A549 (cell line): ENCODE measurements at regions not wholly inside any gene's neighbourhood (a gene's known extent, or its start where the extent isn't known, plus 50 kb on each side); places are given as distances from the start of the nearest gene placed in this dataset.

Source experiments
- ATAC-seq, 2 experiments: fragments of 200-7000 bp in 1 of 2; fragments of >200 bp in 1 of 2; cut with Nextera tagmentation in 1 of 2; cut with Tn5 transposase in 1 of 2; 3 replicates each; pipeline versions ENCODE4 v1.8.0 to v1.9.1; 2018 to 2020; ENCODE audit warnings: mild to moderate bottlenecking in 1 of 2, moderate library complexity in 1 of 2
- CTCF ChIA-PET: fragments of 300-600 bp; sonication (Branson Sonifier 250); formaldehyde crosslinking; extraction: SDS; loops from one replicate; lab custom pipeline; 2021; ENCODE audit warnings: antibody characterized with exemption, inconsistent platforms; lab: Yijun Ruan, JAX
- POLR2A ChIA-PET: fragments of 350-600 bp; formaldehyde crosslinking; extraction: SDS; loops from one replicate; lab custom pipeline; 2021; ENCODE audit warnings: antibody characterized with exemption, inconsistent platforms; lab: Yijun Ruan, JAX
- DNase-seq, 2 experiments: peaks; one replicate each; pipeline versions ENCODE4 v3.0.0 to v3.0.0-alpha.2; 2011 to 2016; ENCODE audit warnings: low read depth in 1 of 2, low spot score in 1 of 2
- FAIRE-seq: peaks from 2 replicates; lab custom pipeline; 2011; peaks lifted over from hg19 to GRCh38; lab: Jason Lieb, UNC
- H3K27ac ChIP-seq, 2 experiments: fragments of >200 bp; sonication (Bioruptor Twin); formaldehyde crosslinking; 3 replicates each; pipeline ENCODE4 v1.5.1; 2016 to 2017
- H3K4me1 ChIP-seq: fragments of >200 bp; sonication (Bioruptor Twin); formaldehyde crosslinking; 3 replicates; pipeline ENCODE4 v1.6.1; 2016
- H3K4me2 ChIP-seq: fragments of >200 bp; sonication (Bioruptor Twin); formaldehyde crosslinking; 3 replicates; pipeline ENCODE4 v1.6.1; 2016
- H3K4me3 ChIP-seq: fragments of >200 bp; sonication (Bioruptor Twin); formaldehyde crosslinking; 3 replicates; pipeline ENCODE4 v1.5.1; 2016
- H3K9me3 ChIP-seq: fragments of >200 bp; sonication (Bioruptor Twin); formaldehyde crosslinking; 3 replicates; pipeline ENCODE4 v1.6.1; 2016
- BHLHE40 ChIP-seq: IDR thresholded peaks from 2 replicates; pipeline ENCODE4 v1.6.1; 2012; ENCODE audit warnings: low read depth, low read length, inconsistent platforms
- CBX2 ChIP-seq: fragments of 200-600 bp; sonication (generic); IDR thresholded peaks from 2 replicates; pipeline ENCODE4 v1.6.1; 2016; ENCODE audit warnings: low read depth, mild to moderate bottlenecking, borderline replicate concordance
- CBX8 ChIP-seq: fragments of 200-600 bp; sonication (generic); IDR thresholded peaks from 2 replicates; pipeline ENCODE4 v1.6.1; 2016
- CHD2 ChIP-seq: fragments of 150-350 bp; IDR thresholded peaks from 2 replicates; pipeline ENCODE4 v1.6.1; 2014; ENCODE audit warnings: low read length; ENCODE audit not compliant: partially characterized antibody
- E2F6 ChIP-seq: IDR thresholded peaks from 2 replicates; pipeline ENCODE4 v1.6.1; 2012; ENCODE audit warnings: low read depth, borderline replicate concordance
- EHF ChIP-seq: fragments of 250-450 bp; sonication (Bioruptor Pico); IDR thresholded peaks from 2 replicates; pipeline ENCODE4 v1.5.0; 2020; ENCODE audit warnings: mild to moderate bottlenecking
- ELK1 ChIP-seq: fragments of 150-350 bp; IDR thresholded peaks from 2 replicates; pipeline ENCODE4 v1.6.1; 2014; ENCODE audit warnings: low read depth, mild to moderate bottlenecking, low read length
- FOSB ChIP-seq: fragments of 250-450 bp; sonication (Bioruptor Pico); IDR thresholded peaks from 2 replicates; pipeline ENCODE4 v1.5.0; 2020; ENCODE audit warnings: mild to moderate bottlenecking, moderate library complexity
- FOXS1 ChIP-seq: fragments of 250-450 bp; sonication (Bioruptor Pico); IDR thresholded peaks from 2 replicates; pipeline ENCODE4 v1.5.0; 2020; ENCODE audit warnings: mild to moderate bottlenecking, moderate library complexity
- GATA3 ChIP-seq: IDR thresholded peaks from 2 replicates; pipeline ENCODE4 v1.6.1; 2012; ENCODE audit warnings: borderline replicate concordance
- HDAC2 ChIP-seq: fragments of 200-600 bp; sonication (generic); IDR thresholded peaks from 2 replicates; pipeline ENCODE4 v1.6.1; 2016
- HEYL ChIP-seq: fragments of 250-450 bp; sonication (Bioruptor Pico); IDR thresholded peaks from 2 replicates; pipeline ENCODE4 v1.8.0; 2021; ENCODE audit warnings: mild to moderate bottlenecking, moderate library complexity
- HOXA7 ChIP-seq: fragments of 250-450 bp; sonication (Bioruptor Pico); IDR thresholded peaks from 2 replicates; pipeline ENCODE4 v1.5.0; 2020; ENCODE audit warnings: mild to moderate bottlenecking, moderate library complexity
- KDM1A ChIP-seq: fragments of 200-600 bp; sonication (generic); IDR thresholded peaks from 2 replicates; pipeline ENCODE4 v1.6.1; 2016; ENCODE audit warnings: low read depth, mild to moderate bottlenecking
- KDM5A ChIP-seq: fragments of 200-600 bp; sonication (generic); IDR thresholded peaks from 2 replicates; pipeline ENCODE4 v1.6.1; 2016; ENCODE audit warnings: antibody characterized with exemption, mild to moderate bottlenecking
- MAZ ChIP-seq: fragments of 150-350 bp; IDR thresholded peaks from 2 replicates; pipeline ENCODE4 v1.6.1; 2014; ENCODE audit warnings: antibody characterized with exemption, low read depth, low read length, borderline replicate concordance
- MYC ChIP-seq: IDR thresholded peaks from 2 replicates; pipeline ENCODE4 v1.6.1; 2012; ENCODE audit warnings: mild to moderate bottlenecking, inconsistent platforms, low read length, improper control_type of control experiment, borderline replicate concordance
- POLR2A ChIP-seq: IDR thresholded peaks from 2 replicates; pipeline ENCODE4 v1.6.1; 2012; ENCODE audit warnings: mild to moderate bottlenecking, low read length
- POLR2AphosphoS2 ChIP-seq: conservative IDR thresholded peaks from 2 replicates; pipeline ENCODE4 v1.6.1; 2012; ENCODE audit warnings: low read length, improper control_type of control experiment, inconsistent platforms
- RCOR1 ChIP-seq: fragments of 150-350 bp; IDR thresholded peaks from 2 replicates; pipeline ENCODE4 v1.6.1; 2014; ENCODE audit warnings: antibody characterized with exemption, low read length, low read depth
- RNF2 ChIP-seq: fragments of 200-600 bp; sonication (generic); IDR thresholded peaks from 2 replicates; pipeline ENCODE4 v1.6.1; 2016; ENCODE audit warnings: low read depth, mild to moderate bottlenecking, antibody characterized with exemption, moderate library complexity, borderline replicate concordance
- SREBF2 ChIP-seq: fragments of 450-650 bp; IDR thresholded peaks from 2 replicates; pipeline ENCODE4 v1.6.1; 2014; ENCODE audit warnings: mild to moderate bottlenecking, moderate library complexity
- TP53 ChIP-seq: fragments of 250-450 bp; sonication (Bioruptor Pico); IDR thresholded peaks from 2 replicates; pipeline ENCODE4 v1.5.0; 2021; ENCODE audit warnings: mild to moderate bottlenecking, moderate library complexity
- USF2 ChIP-seq: fragments of 450-650 bp; IDR thresholded peaks from 2 replicates; pipeline ENCODE4 v1.6.1; 2014; ENCODE audit warnings: antibody characterized with exemption
- ZC3H11A ChIP-seq: fragments of 450-650 bp; IDR thresholded peaks from 2 replicates; pipeline ENCODE4 v1.6.1; 2014; ENCODE audit warnings: antibody characterized with exemption, mild to moderate bottlenecking
- ZFP36 ChIP-seq: fragments of 450-650 bp; IDR thresholded peaks from 2 replicates; pipeline ENCODE4 v1.6.1; 2014; ENCODE audit warnings: borderline replicate concordance; ENCODE audit not compliant: partially characterized antibody
- ZNF302 ChIP-seq: fragments of 250-450 bp; sonication (Bioruptor Pico); IDR thresholded peaks from 2 replicates; pipeline ENCODE4 v1.9.0; 2021; ENCODE audit warnings: inconsistent platforms, mild to moderate bottlenecking, moderate library complexity
- WGBS: methylation state at CpG from one replicate; pipeline ENCODE4 v1.1.6; 2017; ENCODE audit errors: missing lambda C conversion rate; 5-methylcytosine and 5-hydroxymethylcytosine counted together

GRCh38 chr22:48143856-48144255, 1381.4 kb downstream of the TBC1D22A start:
- no peak overlapping the region for H3K27ac ChIP-seq

GRCh38 chr22:48142388-48142787, 1379.9 kb downstream of the TBC1D22A start:
- no peak for FAIRE-seq
- WGBS, result 88% methylated on average over 7 of the region's 7 CpGs

More at GRCh38 chr22:48143856-48144255, 1381.4 kb downstream of the TBC1D22A start:
- ChIA-PET POLR2A (no interaction called here), CTCF (no interaction called here)
- Histone ChIP-seq H3K4me3 (no peak overlapping the region), H3K4me1 (peaks cover 3% of the 10 kb centered on the region), H3K4me2 (no peak overlapping the region), H3K9me3 (no peaks in the 10 kb centered on the region)
- ATAC-seq (no peak), DNase-seq (no peak), FAIRE-seq (no peak)
- TF ChIP-seq BHLHE40, result no peak
- TF ChIP-seq E2F6, result no peak
- TF ChIP-seq CBX2, result no peak
- no peak for TF ChIP-seq MYC
- TF ChIP-seq KDM1A, result no peak
- no peak for TF ChIP-seq SREBF2
- TF ChIP-seq TP53 (CRISPR knock-in tag), result no peak
- no peak for TF ChIP-seq CBX8
- TF ChIP-seq ZFP36, result no peak
- WGBS, result 80% methylated on average over 5 of the region's 7 CpGs

GRCh38 chr22:48141301-48141700, 1378.9 kb downstream of the TBC1D22A start:
- WGBS, result 77% methylated on average over 7 of the region's 10 CpGs
- ChIA-PET CTCF (interaction anchor here (0.6 to 1.0 kb wide), 3 partner anchors 8 to 1342 kb away, joined by 3 to 4 read pairs (median 3); no protein-coding TSS in a partner anchor), POLR2A (no interaction called here)
- peaks cover 26% of the 10 kb centered on the region for H3K4me1 ChIP-seq
- TF ChIP-seq GATA3, result no peak
- no peak for TF ChIP-seq FOXS1
- TF ChIP-seq ZNF302, result no peak
- no peak for TF ChIP-seq TP53 (CRISPR knock-in tag)
- TF ChIP-seq HDAC2, result no peak
- TF ChIP-seq HEYL (CRISPR knock-in tag), result no peak
- FAIRE-seq (no peak), ATAC-seq (no peak), DNase-seq (no peak)
- H3K4me2 ChIP-seq, result no peak overlapping the region
- H3K9me3 ChIP-seq, result no peaks in the 10 kb centered on the region
- H3K4me3 ChIP-seq, result no peak overlapping the region
- H3K27ac ChIP-seq, result peak overlapping the region in 1 of 2 experiments; percentile 28; a peak in 1 of 6 replicates

More at GRCh38 chr22:48142388-48142787, 1379.9 kb downstream of the TBC1D22A start:
- peaks cover 17% of the 10 kb centered on the region for H3K4me1 ChIP-seq
- H3K4me3 ChIP-seq, result no peak overlapping the region
- no peaks in the 10 kb centered on the region for H3K9me3 ChIP-seq
- CTCF ChIA-PET, result interaction anchor here (1.0 kb wide), 1 partner anchor 1344 kb away, joined by 3 read pairs; no protein-coding TSS in a partner anchor
- no peak for DNase-seq
- ATAC-seq, result no peak
- H3K4me2 ChIP-seq, result no peak overlapping the region
- POLR2A ChIA-PET, result no interaction called here
- TF ChIP-seq KDM1A, result no peak
- H3K27ac ChIP-seq, result no peak overlapping the region

GRCh38 chr22:48140261-48140813, 1377.9 kb downstream of the TBC1D22A start:
- 96% methylated on average over 4 of the region's 10 CpGs for WGBS
- peak overlapping the region in 1 of 2 experiments; percentile 67; a peak in 2 of 6 replicates for H3K27ac ChIP-seq
- DNase-seq, result no peak
- ChIA-PET CTCF (no interaction called here), POLR2A (no interaction called here)
- H3K9me3 ChIP-seq, result peaks cover 2% of the 10 kb centered on the region; the same call in 1 of the 3 replicates
- H3K4me2 ChIP-seq, result no peak overlapping the region
- no peak overlapping the region for H3K4me3 ChIP-seq
- peaks cover 26% of the 10 kb centered on the region for H3K4me1 ChIP-seq
- ATAC-seq, result no peak
- no peak for FAIRE-seq
- TF ChIP-seq CHD2 (no peak), USF2 (no peak), MAZ (no peak), E2F6 (no peak), EHF (CRISPR knock-in tag) (no peak), FOSB (CRISPR knock-in tag) (no peak), POLR2AphosphoS2 (no peak), ZC3H11A (no peak), ELK1 (no peak), RNF2 (no peak), KDM5A (no peak), RCOR1 (no peak), POLR2A (no peak), ZFP36 (no peak), HOXA7 (no peak)
